Common myeloid progenitor, CD34-positive (primary cell): ENCODE measurements at regions not wholly inside any gene's neighbourhood (a gene's known extent, or its start where the extent isn't known, plus 50 kb on each side); places are given as distances from the start of the nearest gene placed in this dataset.

ENCODE experiments used
- CTCF ChIA-PET: fragments of 350-600 bp; sonication (Branson Sonifier 250); formaldehyde crosslinking; loops from one replicate; lab custom pipeline; 2021; ENCODE audit warnings: antibody characterized with exemption; lab: Charles Lee
- POLR2A ChIA-PET: fragments of 350-600 bp; sonication (Branson Sonifier 250); formaldehyde crosslinking; loops from one replicate; lab custom pipeline; 2021; ENCODE audit warnings: antibody characterized with exemption; lab: Charles Lee
- DNase-seq, 3 donors: peaks; one replicate each; pipeline versions ENCODE4 v3.0.0 to v3.0.0-alpha.2; 2013
- H3K27ac ChIP-seq, 2 experiments: 1 replicate in 1 of 2; 2 replicates in 1 of 2; pipeline ENCODE4 v1.7.0; 2013; ENCODE audit warnings: inconsistent platforms in 2 of 2, low read length in 2 of 2, mild to moderate bottlenecking in 2 of 2, low read depth in 1 of 2, moderate library complexity in 1 of 2; ENCODE audit not compliant: severe bottlenecking in 2 of 2, insufficient read depth in 1 of 2, poor library complexity in 1 of 2
- H3K27me3 ChIP-seq, 5 experiments: replicated peaks in 2 of 5; 1 replicate in 3 of 5; 2 replicates in 2 of 5; pipeline versions ENCODE4 v1.6.1 to v1.7.0; 2013; ENCODE audit warnings: low read length in 4 of 5, mild to moderate bottlenecking in 2 of 5, moderate library complexity in 2 of 5, inconsistent platforms in 1 of 5; ENCODE audit not compliant: insufficient read depth in 5 of 5, control insufficient read depth in 4 of 5
- H3K36me3 ChIP-seq, 4 experiments: 1 replicate in 2 of 4; 2 replicates in 2 of 4; pipeline versions ENCODE4 v1.6.1 to v1.7.0; 2013; ENCODE audit warnings: low read length in 3 of 4, control low read depth in 1 of 4, mild to moderate bottlenecking in 1 of 4; ENCODE audit not compliant: control insufficient read depth in 4 of 4, insufficient read depth in 4 of 4
- H3K4me1 ChIP-seq, 4 experiments: 1 replicate in 3 of 4; 2 replicates in 1 of 4; pipeline versions ENCODE4 v1.6.1 to v1.7.1; 2013; ENCODE audit warnings: low read length in 3 of 4, mild to moderate bottlenecking in 3 of 4, control low read depth in 1 of 4, inconsistent platforms in 1 of 4, moderate library complexity in 1 of 4; ENCODE audit not compliant: control insufficient read depth in 4 of 4, insufficient read depth in 4 of 4; ENCODE audit errors: control extremely low read depth in 1 of 4
- H3K4me3 ChIP-seq, 7 experiments: 1 replicate in 4 of 7; 2 replicates in 3 of 7; pipeline versions ENCODE4 v1.5.1 to v1.7.0; 2013; ENCODE audit warnings: mild to moderate bottlenecking in 7 of 7, low read length in 6 of 7, moderate library complexity in 6 of 7, inconsistent platforms in 2 of 7, low read depth in 2 of 7, control low read depth in 1 of 7; ENCODE audit not compliant: insufficient read depth in 4 of 7, control insufficient read depth in 1 of 7; ENCODE audit errors: extremely low read depth in 1 of 7
- H3K9me3 ChIP-seq, 5 experiments: 1 replicate in 4 of 5; 2 replicates in 1 of 5; pipeline versions ENCODE4 v1.6.1 to v1.7.1; 2013; ENCODE audit warnings: low read length in 4 of 5, mild to moderate bottlenecking in 2 of 5, inconsistent platforms in 1 of 5, low read depth in 1 of 5, moderate library complexity in 1 of 5; ENCODE audit not compliant: control insufficient read depth in 4 of 5, insufficient read depth in 2 of 5; ENCODE audit errors: control extremely low read depth in 1 of 5
- WGBS: methylation state at CpG from one replicate; pipeline ENCODE4 v1.1.5; 2013; ENCODE audit not compliant: insufficient coverage; 5-methylcytosine and 5-hydroxymethylcytosine counted together

DNA sequence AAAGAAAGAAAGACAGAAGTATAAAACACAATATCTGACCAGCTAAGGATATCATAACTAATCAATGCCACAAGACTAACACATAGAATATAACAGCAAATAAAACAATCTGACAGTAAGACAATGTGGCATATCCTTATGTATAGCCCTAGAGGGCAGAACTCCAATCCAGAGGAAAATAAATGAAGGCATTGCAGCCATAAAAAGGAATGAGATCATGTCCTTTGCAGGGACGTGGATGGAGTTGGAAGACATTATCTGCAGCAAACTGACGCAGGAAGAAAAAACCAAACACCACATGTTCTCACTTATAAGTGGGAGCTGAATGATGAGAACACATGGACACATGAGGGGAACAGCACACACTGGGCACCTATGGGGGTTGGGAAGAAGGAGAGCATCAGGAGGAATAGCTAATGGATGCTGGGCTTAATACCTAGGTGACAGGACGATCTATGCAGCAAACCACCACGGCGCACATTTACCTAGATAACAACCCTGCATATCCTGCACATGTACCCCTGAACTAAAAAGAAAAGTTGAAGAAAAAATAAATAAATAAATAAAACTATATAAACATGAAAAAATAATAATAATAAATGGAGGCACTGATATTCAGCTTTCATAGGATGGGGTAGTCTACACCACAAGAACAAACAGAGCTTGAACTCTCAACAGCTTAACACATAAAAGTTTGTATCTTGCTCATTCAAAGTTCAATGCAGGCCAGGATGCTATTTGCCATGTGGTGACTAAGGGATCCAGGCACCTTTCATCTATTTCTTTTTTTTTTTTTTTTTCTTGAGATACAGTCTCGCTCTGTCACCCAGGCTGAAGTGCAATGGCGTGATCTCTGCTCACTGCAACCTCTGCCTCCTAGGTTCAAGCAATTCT, 66.1 kb upstream of the KAT6B start:
- Histone ChIP-seq H3K27ac (no peak overlapping the region), H3K4me3 (no peak overlapping the region), H3K27me3 (no peaks in the 10 kb centered on the region), H3K4me1 (peaks cover 4 to 16% (median 7%) of the 10 kb centered on the region in 4 experiments), H3K9me3 (no peaks in the 10 kb centered on the region), H3K36me3 (no peaks in the 10 kb centered on the region)
- 100% methylated on average over 1 of the region's 7 CpGs for WGBS
- POLR2A ChIA-PET = no interaction called here
- no peak for DNase-seq
- CTCF ChIA-PET = no interaction called here

DNA sequence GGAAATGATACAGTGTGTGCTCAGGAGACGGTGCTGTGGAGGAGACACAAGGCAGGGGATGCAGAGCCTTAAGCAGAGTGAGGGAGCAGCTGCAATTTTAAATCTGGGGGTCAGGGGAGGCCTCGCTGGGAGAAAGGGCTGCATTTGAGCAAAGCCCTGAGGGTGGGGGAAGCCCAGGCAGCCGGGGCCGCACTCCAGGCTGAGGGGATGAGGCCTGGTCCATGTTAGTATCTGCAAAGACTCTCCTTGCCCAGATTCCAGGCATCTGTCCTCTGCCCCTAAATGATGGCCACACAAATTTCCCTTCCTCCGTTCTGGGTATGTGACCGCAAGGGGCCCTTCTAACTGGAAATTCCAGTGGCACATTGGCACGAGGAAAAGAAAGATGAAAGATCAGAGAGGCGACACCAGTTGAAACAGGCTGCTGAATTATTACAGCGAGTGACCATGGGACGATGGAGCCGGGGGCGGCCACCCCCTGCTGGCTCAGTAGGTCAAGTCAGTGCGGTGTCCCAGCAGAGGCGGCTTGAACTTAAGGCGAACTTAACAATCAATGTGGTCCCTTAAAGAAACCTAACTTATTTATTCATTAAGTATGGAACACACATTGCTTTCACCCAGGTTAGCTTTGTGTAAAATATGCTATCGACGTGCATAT, 62.3 kb upstream of the KAT6B start:
- H3K4me1 ChIP-seq = peaks cover 2 to 10% (median 5%) of the 10 kb centered on the region in 4 experiments
- no peak overlapping the region for H3K27ac ChIP-seq
- no peak overlapping the region for H3K4me3 ChIP-seq
- H3K9me3 ChIP-seq = no peaks in the 10 kb centered on the region
- DNase-seq = no peak
- 88% methylated on average over 13 of the region's 17 CpGs for WGBS
- no peaks in the 10 kb centered on the region for H3K36me3 ChIP-seq
- ChIA-PET POLR2A (no interaction called here), CTCF (interaction anchor here (1.6 kb wide), 1 partner anchor 16 kb away, joined by 4 read pairs; no protein-coding TSS in a partner anchor)
- H3K27me3 ChIP-seq = no peaks in the 10 kb centered on the region

DNA sequence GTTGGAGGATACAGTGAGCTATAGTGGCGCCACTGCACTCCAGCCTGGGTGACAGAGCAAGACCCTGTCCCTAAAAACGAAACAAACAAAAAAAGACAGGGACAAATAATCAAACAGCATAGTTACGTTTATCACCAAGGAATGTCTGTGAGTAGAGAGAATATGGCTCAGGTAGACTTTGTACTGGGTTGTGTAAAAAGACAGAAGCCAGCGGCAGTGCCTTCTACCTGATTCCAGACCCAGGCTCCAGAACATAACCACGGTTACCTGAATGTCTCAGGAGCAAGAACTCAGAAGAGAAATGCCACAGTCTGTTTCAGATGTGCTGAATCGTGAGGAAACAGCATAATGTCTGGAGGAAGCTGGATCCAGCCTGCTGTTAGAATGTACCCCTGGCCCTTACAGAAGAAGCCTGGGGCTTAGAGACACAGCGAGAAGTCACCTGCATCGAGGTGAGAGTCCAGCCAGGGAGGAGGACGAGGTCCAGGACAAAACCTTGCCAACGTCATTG, 60.9 kb upstream of the KAT6B start:
- Histone ChIP-seq H3K4me1 (peaks cover 2 to 11% (median 5%) of the 10 kb centered on the region in 4 experiments), H3K4me3 (no peak overlapping the region), H3K9me3 (no peaks in the 10 kb centered on the region), H3K27ac (no peak overlapping the region), H3K36me3 (no peaks in the 10 kb centered on the region), H3K27me3 (no peaks in the 10 kb centered on the region)
- WGBS = 76% methylated on average over 9 of the region's 10 CpGs
- ChIA-PET CTCF (no interaction called here), POLR2A (no interaction called here)
- DNase-seq = no peak

DNA sequence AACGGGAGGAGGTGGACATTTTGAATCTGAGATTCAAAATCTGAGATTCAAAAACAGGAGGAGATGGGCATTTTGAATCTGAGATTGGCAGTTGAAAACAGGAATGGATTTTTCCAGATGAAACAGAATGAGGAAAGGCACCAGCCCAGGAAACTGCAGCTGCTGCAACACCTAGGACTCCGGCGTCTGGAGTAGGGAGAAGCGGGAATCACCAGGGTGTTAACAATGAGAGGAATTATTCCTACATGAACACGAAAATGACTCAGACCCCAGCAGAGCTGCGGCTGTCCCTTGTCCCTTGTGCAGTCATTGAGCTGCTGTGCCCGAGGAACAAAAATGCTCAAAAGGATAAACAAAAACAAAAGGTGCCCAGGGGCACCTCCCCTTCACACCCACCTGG, 59.9 kb upstream of the KAT6B start:
- no peaks in the 10 kb centered on the region for H3K36me3 ChIP-seq
- H3K4me1 ChIP-seq = peaks cover 2 to 14% (median 5%) of the 10 kb centered on the region in 4 experiments
- CTCF ChIA-PET = no interaction called here
- DNase-seq = no peak
- no peaks in the 10 kb centered on the region for H3K9me3 ChIP-seq
- 94% methylated on average over 7 of the region's 7 CpGs for WGBS
- POLR2A ChIA-PET = no interaction called here
- no peaks in the 10 kb centered on the region for H3K27me3 ChIP-seq
- no peak overlapping the region for H3K4me3 ChIP-seq
- no peak overlapping the region for H3K27ac ChIP-seq

DNA sequence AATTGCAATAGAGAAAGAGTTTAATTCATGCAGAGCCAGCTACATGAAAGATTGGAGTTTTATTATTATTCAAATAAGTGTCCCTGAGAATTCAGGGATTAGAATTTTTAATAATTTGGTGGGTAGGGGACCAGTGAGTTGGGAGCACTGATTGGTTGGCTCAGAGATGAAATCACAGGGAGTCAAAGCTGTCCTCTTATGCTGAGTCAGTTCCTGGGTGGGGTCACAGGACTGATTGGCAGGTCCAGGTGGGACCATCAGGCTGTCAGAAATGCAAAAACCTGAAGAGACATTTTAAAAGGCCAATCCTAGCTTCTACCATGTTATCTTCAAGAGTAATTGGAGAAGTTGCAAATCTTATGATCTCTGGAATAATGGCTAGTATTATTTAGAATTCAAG, 56.0 kb upstream of the KAT6B start:
- Histone ChIP-seq H3K27me3 (no peaks in the 10 kb centered on the region), H3K4me1 (peaks cover 0 to 7% (median 2%) of the 10 kb centered on the region in 4 experiments), H3K27ac (no peak overlapping the region), H3K36me3 (no peaks in the 10 kb centered on the region), H3K9me3 (peaks cover 0 to 6% (median 0%) of the 10 kb centered on the region in 5 experiments), H3K4me3 (no peak overlapping the region)
- no peak for DNase-seq
- ChIA-PET CTCF (interaction anchor here (1.1 kb wide), 1 partner anchor 9 kb away, joined by 4 read pairs; no protein-coding TSS in a partner anchor), POLR2A (no interaction called here)

DNA sequence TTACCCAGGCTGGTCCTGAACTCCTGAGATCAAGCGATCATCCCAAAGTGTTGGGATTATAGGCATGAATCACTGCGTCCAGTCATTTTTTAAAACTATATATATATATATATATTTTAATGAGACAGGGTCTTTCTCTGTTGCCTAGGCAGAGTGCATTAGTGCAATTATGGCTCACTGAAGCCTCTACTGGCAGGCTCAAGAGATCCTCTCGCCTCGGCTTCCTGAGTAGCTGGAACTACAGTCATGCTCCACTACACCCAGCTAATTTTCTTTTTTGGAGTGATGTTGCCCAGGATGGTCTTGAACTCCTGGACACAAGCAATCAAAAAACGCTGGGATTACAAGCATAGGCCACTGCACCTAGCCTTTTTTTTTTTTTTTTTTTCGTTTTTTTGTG, 55.3 kb upstream of the KAT6B start:
- Histone ChIP-seq H3K4me3 (no peak overlapping the region), H3K27ac (no peak overlapping the region), H3K9me3 (peaks cover 0 to 12% (median 2%) of the 10 kb centered on the region in 5 experiments), H3K36me3 (no peaks in the 10 kb centered on the region), H3K27me3 (no peaks in the 10 kb centered on the region), H3K4me1 (peaks cover 0 to 5% (median 0%) of the 10 kb centered on the region in 4 experiments)
- 82% methylated on average over 2 of the region's 6 CpGs for WGBS
- DNase-seq = no peak
- ChIA-PET POLR2A (interaction anchor here (0.6 kb wide), 1 partner anchor 20 kb away, joined by 3 read pairs; no protein-coding TSS in a partner anchor), CTCF (no interaction called here)

DNA sequence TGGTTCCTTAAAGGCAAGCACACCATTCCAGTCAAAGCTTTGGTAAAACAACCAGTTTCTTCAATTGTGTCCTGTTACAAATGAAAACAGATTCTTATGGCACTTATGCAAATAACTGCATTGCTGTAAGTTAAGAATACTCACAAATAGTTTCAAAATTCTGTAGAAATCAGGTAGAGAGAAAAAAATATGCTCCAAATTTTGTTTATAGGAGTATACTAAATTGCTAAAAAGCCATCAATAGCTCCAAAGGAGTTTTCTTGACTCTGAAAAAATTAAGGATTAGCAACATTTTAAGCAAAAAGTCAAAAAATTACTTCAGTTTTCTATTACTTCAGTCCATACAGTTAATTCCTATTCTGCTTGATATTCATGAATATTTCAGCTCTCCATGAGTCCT, 51.3 kb upstream of the KAT6B start:
- ChIA-PET CTCF (no interaction called here), POLR2A (no interaction called here)
- Histone ChIP-seq H3K4me3 (no peak overlapping the region), H3K27me3 (no peaks in the 10 kb centered on the region), H3K4me1 (peaks cover 0 to 5% (median 0%) of the 10 kb centered on the region in 4 experiments), H3K9me3 (peaks cover 0 to 25% (median 4%) of the 10 kb centered on the region in 5 experiments), H3K27ac (no peak overlapping the region), H3K36me3 (no peaks in the 10 kb centered on the region)
- DNase-seq = no peak
